ENCODE measurements at regions not wholly inside any gene's neighbourhood (a gene's known extent, or its start where the extent isn't known, plus 50 kb on each side); places are given as distances from the start of the nearest gene placed in this dataset.

- H3K36me3 ChIP-seq (ENCODE audit: control insufficient read depth, insufficient read depth, low read length): no peaks in the 10 kb centered on the region
- no CpG with 5 or more reads among the region's 45 CpGs for WGBS (ENCODE audit: insufficient coverage, low lambda C conversion rate)
- no peaks in the 10 kb centered on the region for H3K27me3 ChIP-seq (ENCODE audit: control insufficient read depth, insufficient read depth, low read length)
- peak; percentile 57 to 83 for DNase-seq
- H3K4me1 ChIP-seq (ENCODE audit: control insufficient read depth, insufficient read depth, low read length): no peaks in the 10 kb centered on the region
- H3K4me3 ChIP-seq (ENCODE audit: low read length): peak overlapping the region; percentile 54
- H3K9me3 ChIP-seq (ENCODE audit: control insufficient read depth, low read depth, low read length): no peaks in the 10 kb centered on the region
- H3K27ac ChIP-seq (ENCODE audit: low read length): peak overlapping the region; percentile 72
Measured at GRCh38 chr4:71187404-71188155, 151.2 kb upstream of the SLC4A4 start.

DNA sequence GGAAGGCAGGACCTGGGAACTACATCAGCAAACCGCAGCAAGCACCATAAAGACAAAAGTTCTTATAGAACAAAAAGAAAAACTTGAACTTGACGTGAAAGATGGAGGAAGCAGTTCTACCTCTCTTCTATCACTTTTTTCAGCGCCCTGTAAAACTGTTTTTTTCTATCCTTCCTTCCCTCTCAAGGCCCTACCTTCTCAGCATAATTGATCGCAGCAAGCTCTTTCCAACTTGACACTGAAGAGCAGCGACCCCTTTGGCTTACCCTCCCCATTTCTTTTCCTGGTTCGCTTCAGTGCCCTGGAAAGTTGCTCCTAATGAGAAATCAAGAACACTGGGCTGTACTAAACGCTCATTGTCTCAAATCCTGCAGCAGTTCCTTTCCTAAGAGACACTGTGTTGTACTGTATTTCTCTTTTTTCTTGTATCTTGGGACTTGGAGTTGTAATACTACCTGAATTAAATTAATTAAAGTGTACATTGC is 150.6 kb upstream of the SLC4A4 start:
- no peaks in the 10 kb centered on the region for H3K4me1 ChIP-seq (ENCODE audit: control insufficient read depth, insufficient read depth, low read length)
- no peaks in the 10 kb centered on the region for H3K27me3 ChIP-seq (ENCODE audit: control insufficient read depth, insufficient read depth, low read length)
- no peaks in the 10 kb centered on the region for H3K36me3 ChIP-seq (ENCODE audit: control insufficient read depth, insufficient read depth, low read length)
- H3K27ac ChIP-seq (ENCODE audit: low read length): peak overlapping the region; percentile 72
- H3K4me3 ChIP-seq (ENCODE audit: low read length): peak overlapping the region; percentile 54
- 0% methylated on average over 3 of the region's 7 CpGs for WGBS (ENCODE audit: insufficient coverage, low lambda C conversion rate)
- H3K9me3 ChIP-seq (ENCODE audit: control insufficient read depth, low read depth, low read length): no peaks in the 10 kb centered on the region
- DNase-seq: no peak

DNA sequence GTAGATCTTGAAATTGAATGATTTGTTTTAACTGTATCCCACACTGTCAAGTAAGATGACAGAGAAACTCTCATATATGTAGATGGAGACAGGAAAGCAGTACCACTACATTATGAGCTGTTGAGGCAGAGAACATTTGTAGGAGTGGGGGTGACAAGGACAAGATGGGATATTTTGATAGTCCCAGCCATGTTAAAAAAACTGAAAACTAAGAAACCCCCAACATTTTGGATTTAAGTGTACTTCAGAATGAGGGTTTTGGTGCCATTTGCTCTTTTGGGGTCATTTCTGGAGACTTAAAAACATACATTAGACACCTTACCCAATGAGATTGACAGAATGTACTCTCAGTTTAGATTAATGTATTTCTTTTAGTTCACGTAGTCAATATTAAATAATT is 149.9 kb upstream of the SLC4A4 start:
- Histone ChIP-seq H3K36me3 (ENCODE audit: control insufficient read depth, insufficient read depth, low read length) (no peaks in the 10 kb centered on the region), H3K4me3 (ENCODE audit: low read length) (peak overlapping the region; percentile 54), H3K27me3 (ENCODE audit: control insufficient read depth, insufficient read depth, low read length) (no peaks in the 10 kb centered on the region), H3K4me1 (ENCODE audit: control insufficient read depth, insufficient read depth, low read length) (no peaks in the 10 kb centered on the region), H3K9me3 (ENCODE audit: control insufficient read depth, low read depth, low read length) (no peaks in the 10 kb centered on the region), H3K27ac (ENCODE audit: low read length) (no peak overlapping the region)
- no CpG with 5 or more reads among the region's 1 CpG for WGBS (ENCODE audit: insufficient coverage, low lambda C conversion rate)
- no peak for DNase-seq

GRCh38 chr4:71189471-71189870 is 149.3 kb upstream of the SLC4A4 start:
- 75% methylated on average over 2 of the region's 6 CpGs for WGBS (ENCODE audit: insufficient coverage, low lambda C conversion rate)
- Histone ChIP-seq H3K27ac (ENCODE audit: low read length) (no peak overlapping the region), H3K27me3 (ENCODE audit: control insufficient read depth, insufficient read depth, low read length) (no peaks in the 10 kb centered on the region), H3K9me3 (ENCODE audit: control insufficient read depth, low read depth, low read length) (no peaks in the 10 kb centered on the region), H3K36me3 (ENCODE audit: control insufficient read depth, insufficient read depth, low read length) (no peaks in the 10 kb centered on the region), H3K4me1 (ENCODE audit: control insufficient read depth, insufficient read depth, low read length) (no peaks in the 10 kb centered on the region), H3K4me3 (ENCODE audit: low read length) (no peak overlapping the region)
- DNase-seq: no peak

DNA sequence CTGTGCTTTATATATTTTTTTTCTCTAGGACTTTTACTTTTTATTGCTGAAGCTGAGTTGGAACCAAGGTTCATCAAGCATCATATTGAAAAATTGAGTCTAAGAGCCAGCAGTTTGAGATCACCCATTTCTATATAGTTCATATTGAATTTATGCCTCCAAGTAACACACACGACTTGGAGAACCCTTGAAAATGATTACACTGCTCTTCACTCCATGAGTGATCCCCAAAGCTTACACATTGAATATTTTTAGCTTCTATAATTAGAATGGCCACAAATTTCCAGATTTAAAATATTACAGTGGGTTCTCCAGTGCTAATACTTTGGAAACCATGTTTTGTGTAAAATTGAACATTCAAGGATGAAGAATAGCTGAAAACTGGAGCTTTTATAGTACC is 144.4 kb upstream of the SLC4A4 start:
- Histone ChIP-seq H3K27me3 (ENCODE audit: control insufficient read depth, insufficient read depth, low read length) (no peaks in the 10 kb centered on the region), H3K4me3 (ENCODE audit: low read length) (no peak overlapping the region), H3K27ac (ENCODE audit: low read length) (no peak overlapping the region), H3K4me1 (ENCODE audit: control insufficient read depth, insufficient read depth, low read length) (peaks cover 8% of the 10 kb centered on the region), H3K36me3 (ENCODE audit: control insufficient read depth, insufficient read depth, low read length) (no peaks in the 10 kb centered on the region), H3K9me3 (ENCODE audit: control insufficient read depth, low read depth, low read length) (no peaks in the 10 kb centered on the region)
- no CpG with 5 or more reads among the region's 1 CpG for WGBS (ENCODE audit: insufficient coverage, low lambda C conversion rate)
- DNase-seq: no peak

DNA sequence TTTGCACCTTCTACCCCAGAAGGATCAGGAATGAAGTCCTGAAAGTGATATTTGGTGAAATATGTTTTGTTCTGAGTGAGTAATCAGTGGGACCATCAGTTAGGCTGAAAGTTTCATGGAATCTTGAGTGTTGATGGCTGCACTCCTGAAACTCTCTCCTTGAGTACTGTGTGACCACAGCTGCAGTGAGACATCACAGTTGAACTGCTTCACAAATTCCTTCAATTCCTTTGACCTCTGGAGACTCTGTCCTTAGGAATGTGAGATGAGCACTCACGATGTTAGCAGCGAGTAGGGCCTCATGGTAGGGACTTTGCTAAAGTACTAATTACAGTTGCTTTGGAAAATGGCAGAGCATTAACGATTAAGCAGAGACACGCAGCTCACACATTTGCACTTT is 142.9 kb upstream of the SLC4A4 start:
- no CpG with 5 or more reads among the region's 4 CpGs for WGBS (ENCODE audit: insufficient coverage, low lambda C conversion rate)
- H3K27ac ChIP-seq (ENCODE audit: low read length): no peak overlapping the region
- no peaks in the 10 kb centered on the region for H3K27me3 ChIP-seq (ENCODE audit: control insufficient read depth, insufficient read depth, low read length)
- no peak for DNase-seq
- no peaks in the 10 kb centered on the region for H3K9me3 ChIP-seq (ENCODE audit: control insufficient read depth, low read depth, low read length)
- H3K4me1 ChIP-seq (ENCODE audit: control insufficient read depth, insufficient read depth, low read length): peaks cover 22% of the 10 kb centered on the region
- no peak overlapping the region for H3K4me3 ChIP-seq (ENCODE audit: low read length)
- H3K36me3 ChIP-seq (ENCODE audit: control insufficient read depth, insufficient read depth, low read length): no peaks in the 10 kb centered on the region

- Histone ChIP-seq H3K27ac (ENCODE audit: low read length) (peak overlapping the region; percentile 58), H3K4me1 (ENCODE audit: control insufficient read depth, insufficient read depth, low read length) (peaks cover 29% of the 10 kb centered on the region), H3K27me3 (ENCODE audit: control insufficient read depth, insufficient read depth, low read length) (no peaks in the 10 kb centered on the region), H3K9me3 (ENCODE audit: control insufficient read depth, low read depth, low read length) (no peaks in the 10 kb centered on the region), H3K4me3 (ENCODE audit: low read length) (no peak overlapping the region), H3K36me3 (ENCODE audit: control insufficient read depth, insufficient read depth, low read length) (no peaks in the 10 kb centered on the region)
- WGBS (ENCODE audit: insufficient coverage, low lambda C conversion rate): no CpG with 5 or more reads among the region's 2 CpGs
- DNase-seq: peak; percentile 84 to 94
Measured at GRCh38 chr4:71198958-71199357, 139.9 kb upstream of the SLC4A4 start.

DNA sequence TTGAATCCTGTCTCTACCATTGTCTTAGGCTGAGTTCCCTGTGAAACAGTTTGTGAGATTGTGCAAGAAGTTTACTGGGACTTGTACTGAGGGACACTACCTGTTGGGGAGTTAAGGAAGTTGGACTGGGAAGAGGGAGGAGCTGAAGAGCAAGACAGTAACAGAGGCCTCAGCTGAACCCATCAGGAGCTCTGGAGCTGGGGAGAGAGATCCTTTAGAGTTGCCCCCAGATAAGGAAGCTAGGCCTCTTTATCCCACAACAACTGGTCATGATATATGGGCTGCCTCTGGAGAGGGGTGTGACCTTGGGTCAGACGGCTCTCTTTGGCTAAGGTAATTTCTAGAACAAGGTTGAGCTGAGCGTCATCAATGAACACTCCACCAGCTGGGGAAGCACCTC is 137.8 kb upstream of the SLC4A4 start:
- 80% methylated on average over 1 of the region's 2 CpGs for WGBS (ENCODE audit: insufficient coverage, low lambda C conversion rate)
- Histone ChIP-seq H3K4me1 (ENCODE audit: control insufficient read depth, insufficient read depth, low read length) (peaks cover 29% of the 10 kb centered on the region), H3K27ac (ENCODE audit: low read length) (peak overlapping the region; percentile 38), H3K27me3 (ENCODE audit: control insufficient read depth, insufficient read depth, low read length) (no peaks in the 10 kb centered on the region), H3K9me3 (ENCODE audit: control insufficient read depth, low read depth, low read length) (no peaks in the 10 kb centered on the region), H3K36me3 (ENCODE audit: control insufficient read depth, insufficient read depth, low read length) (no peaks in the 10 kb centered on the region), H3K4me3 (ENCODE audit: low read length) (no peak overlapping the region)
- DNase-seq: peak; percentile 63 to 81

DNA sequence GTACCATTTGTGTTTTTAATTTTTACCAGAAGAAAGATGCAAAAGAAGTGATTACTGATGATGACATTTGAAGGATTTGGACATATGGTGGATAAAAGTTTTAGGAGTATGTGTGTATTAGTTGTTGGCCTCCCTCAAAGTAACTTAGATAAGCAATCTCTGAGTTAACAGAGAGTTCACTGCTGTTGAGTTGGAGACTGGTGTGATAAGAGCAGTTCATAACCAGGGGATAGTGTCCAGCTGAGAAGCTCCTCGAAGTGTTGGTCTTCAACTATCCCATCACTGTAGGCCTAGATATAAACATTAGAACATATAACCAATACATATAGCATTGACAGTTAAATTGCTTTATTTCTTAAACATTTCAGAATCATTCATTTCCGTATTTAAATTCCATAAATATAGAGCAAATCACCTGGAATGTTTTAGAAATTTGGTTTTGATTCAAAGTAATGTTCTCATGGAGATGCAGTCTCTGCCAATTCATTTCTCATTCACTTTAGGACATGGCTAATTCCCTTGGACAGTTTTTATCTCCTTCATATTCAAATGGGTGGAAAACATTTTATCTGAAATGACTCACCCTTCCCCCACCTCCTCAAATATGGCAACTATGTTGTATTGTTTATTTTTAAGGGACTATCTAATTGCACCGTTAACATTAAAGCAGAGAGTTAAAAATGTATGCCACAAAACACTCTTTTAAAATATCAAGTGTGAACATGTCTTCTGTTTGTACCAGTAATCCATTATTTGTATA is 136.8 kb upstream of the SLC4A4 start:
- Histone ChIP-seq H3K27me3 (ENCODE audit: control insufficient read depth, insufficient read depth, low read length) (no peaks in the 10 kb centered on the region), H3K9me3 (ENCODE audit: control insufficient read depth, low read depth, low read length) (no peaks in the 10 kb centered on the region), H3K4me1 (ENCODE audit: control insufficient read depth, insufficient read depth, low read length) (peaks cover 29% of the 10 kb centered on the region), H3K4me3 (ENCODE audit: low read length) (no peak overlapping the region), H3K27ac (ENCODE audit: low read length) (no peak overlapping the region), H3K36me3 (ENCODE audit: control insufficient read depth, insufficient read depth, low read length) (no peaks in the 10 kb centered on the region)
- DNase-seq: no peak
- WGBS (ENCODE audit: insufficient coverage, low lambda C conversion rate): 75% methylated on average over 1 of the region's 3 CpGs

- H3K4me1 ChIP-seq (ENCODE audit: control insufficient read depth, insufficient read depth, low read length): peaks cover 29% of the 10 kb centered on the region
- no peak overlapping the region for H3K27ac ChIP-seq (ENCODE audit: low read length)
- 80% methylated on average over 2 of the region's 2 CpGs for WGBS (ENCODE audit: insufficient coverage, low lambda C conversion rate)
- no peaks in the 10 kb centered on the region for H3K36me3 ChIP-seq (ENCODE audit: control insufficient read depth, insufficient read depth, low read length)
- DNase-seq: no peak
- no peaks in the 10 kb centered on the region for H3K9me3 ChIP-seq (ENCODE audit: control insufficient read depth, low read depth, low read length)
- H3K4me3 ChIP-seq (ENCODE audit: low read length): no peak overlapping the region
- no peaks in the 10 kb centered on the region for H3K27me3 ChIP-seq (ENCODE audit: control insufficient read depth, insufficient read depth, low read length)
Measured at GRCh38 chr4:71202705-71203104, 136.1 kb upstream of the SLC4A4 start.
